A673 (cell line): ENCODE measurements at regions not wholly inside any gene's neighbourhood (a gene's known extent, or its start where the extent isn't known, plus 50 kb on each side); places are given as distances from the start of the nearest gene placed in this dataset.

Experiments
- CTCF ChIP-seq: fragments of 300-800, 200-600 bp; sonication (generic); conservative IDR thresholded peaks from 2 replicates; pipeline ENCODE4 v1.5.1; 2017; ENCODE audit warnings: low read depth, mild to moderate bottlenecking, antibody characterized with exemption, low read length, moderate library complexity, mixed read lengths
- EZH2 ChIP-seq: fragments of 200-600 bp; sonication (generic); IDR thresholded peaks from 2 replicates; pipeline ENCODE4 v1.6.1; 2017; ENCODE audit warnings: borderline replicate concordance, low read depth, mild to moderate bottlenecking, mixed read lengths, antibody characterized with exemption, low read length; ENCODE audit not compliant: poor library complexity, severe bottlenecking

DNA sequence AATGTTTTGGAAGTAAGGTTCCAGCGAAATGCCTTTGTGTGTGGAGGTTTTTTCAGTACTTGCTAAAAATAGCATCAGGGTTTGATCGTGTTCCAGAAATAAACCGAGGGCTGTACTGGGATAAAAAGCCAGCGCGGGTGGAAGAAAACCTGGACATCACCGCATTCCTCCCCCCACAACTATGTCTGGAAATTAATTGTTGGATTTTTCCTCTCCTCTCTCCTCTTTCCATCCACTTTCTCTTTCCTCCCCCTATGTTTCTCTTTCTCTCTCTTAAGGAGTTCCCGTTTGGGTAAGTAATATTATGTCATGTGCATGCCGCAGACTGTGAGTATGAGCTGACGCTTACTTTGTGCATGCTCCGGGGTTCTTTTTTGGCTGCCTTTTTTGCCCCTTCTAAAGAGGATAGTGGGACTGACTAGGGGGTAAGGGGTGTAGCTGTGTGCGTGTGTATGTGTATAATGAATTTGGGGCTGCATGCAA lies 104.2 kb upstream of the HSD17B12 start:
- no peak for TF ChIP-seq CTCF
- TF ChIP-seq EZH2: peak; percentile 64
